Stimulated activated memory B cell treated with anti-CD40 and anti-IgM and Interleukin-4, amounts not matched to agents 10 μg/mL and 1 μg/mL and 100 μg/mL, for 72 hours (primary cell): ENCODE measurements at regions not wholly inside any gene's neighbourhood (a gene's known extent, or its start where the extent isn't known, plus 50 kb on each side); places are given as distances from the start of the nearest gene placed in this dataset.
"Not testable (repeated sequence)": the region's sequence is repeated elsewhere in the genome, so short reads cannot be mapped to it uniquely, and the experiment has no call there.

Source experiments
- ATAC-seq: fragments of 150-1000 bp; cut with Tn5 transposase; 2 replicates; pipeline ENCODE4 v1.10.0; 2021
- H3K27ac Mint-ChIP-seq: one replicate; pipeline ENCODE4 v1.8.0; 2022; ENCODE audit warnings: mild to moderate bottlenecking, mixed read lengths
- H3K27me3 Mint-ChIP-seq: one replicate; pipeline ENCODE4 v1.8.0; 2022; ENCODE audit warnings: mixed read lengths
- H3K36me3 Mint-ChIP-seq: one replicate; pipeline ENCODE4 v1.8.0; 2022; ENCODE audit warnings: mixed read lengths
- H3K4me1 Mint-ChIP-seq: one replicate; pipeline ENCODE4 v1.8.0; 2022; ENCODE audit warnings: mixed read lengths
- H3K4me3 Mint-ChIP-seq: one replicate; pipeline ENCODE4 v1.8.0; 2022; ENCODE audit warnings: mild to moderate bottlenecking, moderate library complexity, mixed read lengths
- H3K9me3 Mint-ChIP-seq: one replicate; pipeline ENCODE4 v1.8.0; 2022; ENCODE audit warnings: mixed read lengths

DNA sequence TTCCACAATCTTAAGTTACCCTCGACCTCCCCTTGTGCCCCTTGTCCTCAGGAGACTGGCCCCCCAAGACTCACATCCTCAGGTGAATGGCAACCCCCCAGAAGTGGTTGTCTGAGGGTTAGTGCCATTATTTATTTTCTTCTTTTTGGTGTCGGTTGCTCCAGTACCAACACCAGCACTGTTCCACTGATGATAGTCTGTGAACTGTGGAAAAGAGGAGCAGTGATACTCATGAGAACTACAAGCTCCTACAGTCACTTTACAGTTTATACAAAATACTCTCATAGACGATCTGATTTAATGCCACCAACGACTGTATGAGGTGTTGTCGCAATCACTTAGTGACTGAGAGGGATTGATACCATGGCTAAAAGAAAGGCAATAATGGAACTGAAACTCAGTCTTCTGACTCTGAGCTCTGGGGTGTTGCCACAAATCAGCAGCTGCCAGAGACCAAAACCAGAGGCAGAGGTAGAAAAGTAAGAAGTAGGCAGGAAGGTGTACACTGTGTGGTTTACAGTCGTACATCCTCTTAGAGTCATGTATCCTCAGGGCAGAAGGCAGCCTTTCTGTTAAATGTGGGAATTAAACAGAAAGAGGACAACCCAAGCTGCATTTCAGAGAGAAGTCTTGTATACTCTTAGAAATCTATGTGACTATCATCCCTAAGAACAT, 90.8 kb upstream of the ADCY2 start:
- H3K4me3 Mint-ChIP-seq, H3K9me3 Mint-ChIP-seq, H3K36me3 Mint-ChIP-seq, ATAC-seq, H3K27ac Mint-ChIP-seq, H3K27me3 Mint-ChIP-seq, H3K4me1 Mint-ChIP-seq: not testable (repeated sequence)

- H3K27ac Mint-ChIP-seq, H3K36me3 Mint-ChIP-seq, H3K4me3 Mint-ChIP-seq, H3K9me3 Mint-ChIP-seq, H3K4me1 Mint-ChIP-seq, H3K27me3 Mint-ChIP-seq: not testable (repeated sequence)
- peak; percentile 31 for ATAC-seq
Measured at GRCh38 chr5:7306556-7306955, 89.4 kb upstream of the ADCY2 start.

DNA sequence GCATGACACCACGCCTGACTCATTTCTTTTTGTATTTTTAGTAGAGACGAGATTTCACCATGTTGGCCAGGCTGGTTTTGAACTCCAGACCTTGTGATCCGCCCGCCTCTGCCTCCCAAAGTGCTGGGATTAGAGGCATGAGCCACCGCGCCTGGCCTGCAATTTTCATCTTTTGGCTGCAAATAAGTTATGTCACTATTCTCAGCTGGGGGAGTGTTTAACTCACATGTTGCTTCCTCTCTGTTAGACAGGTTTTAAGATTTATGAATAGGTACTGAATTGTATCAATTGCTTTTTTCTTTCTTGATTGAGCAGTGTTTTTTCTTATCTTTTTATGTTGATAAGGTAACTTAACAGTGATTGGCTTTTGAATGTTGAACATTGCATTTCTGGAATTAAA, 88.2 kb upstream of the ADCY2 start:
- H3K4me3 Mint-ChIP-seq, H3K27ac Mint-ChIP-seq, H3K27me3 Mint-ChIP-seq, H3K4me1 Mint-ChIP-seq, H3K36me3 Mint-ChIP-seq, ATAC-seq, H3K9me3 Mint-ChIP-seq: not testable (repeated sequence)

- not testable (repeated sequence) for H3K36me3 Mint-ChIP-seq, ATAC-seq, H3K4me3 Mint-ChIP-seq, H3K27ac Mint-ChIP-seq, H3K9me3 Mint-ChIP-seq, H3K27me3 Mint-ChIP-seq, H3K4me1 Mint-ChIP-seq
Measured at GRCh38 chr5:7309715-7310114, 86.2 kb upstream of the ADCY2 start.

GRCh38 chr5:7310656-7311055, 85.3 kb upstream of the ADCY2 start:
- H3K36me3 Mint-ChIP-seq, H3K27me3 Mint-ChIP-seq, H3K27ac Mint-ChIP-seq, H3K4me3 Mint-ChIP-seq, H3K9me3 Mint-ChIP-seq, ATAC-seq, H3K4me1 Mint-ChIP-seq: not testable (repeated sequence)

GRCh38 chr5:7315118-7315517, 80.8 kb upstream of the ADCY2 start:
- no peaks in the 10 kb centered on the region for H3K4me1 Mint-ChIP-seq
- no peaks in the 10 kb centered on the region for H3K27me3 Mint-ChIP-seq
- H3K27ac Mint-ChIP-seq = no peak overlapping the region
- peaks cover 5% of the 10 kb centered on the region for H3K9me3 Mint-ChIP-seq
- H3K4me3 Mint-ChIP-seq = no peak overlapping the region
- no peak for ATAC-seq
- H3K36me3 Mint-ChIP-seq = no peaks in the 10 kb centered on the region

DNA sequence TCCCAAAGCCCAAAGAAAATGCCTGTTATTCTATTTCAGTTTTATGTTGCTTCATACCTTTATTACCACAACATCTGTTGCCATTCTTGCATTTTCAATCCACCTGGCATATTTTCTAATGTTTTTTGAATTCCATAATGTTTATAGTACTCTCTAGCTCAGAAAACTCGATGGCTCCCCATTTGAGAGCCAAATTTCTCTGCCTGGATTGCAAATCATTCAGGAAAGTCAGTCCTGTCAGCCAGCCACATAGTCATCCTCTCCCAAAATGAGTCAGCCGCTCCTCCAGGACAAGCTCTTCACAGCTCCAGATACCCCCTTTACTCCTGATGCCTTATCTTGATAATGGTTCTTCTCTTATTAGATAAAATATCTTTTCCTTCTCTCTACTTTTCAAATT, 78.2 kb upstream of the ADCY2 start:
- Mint-ChIP-seq H3K4me3 (no peak overlapping the region), H3K27me3 (no peaks in the 10 kb centered on the region), H3K27ac (no peak overlapping the region), H3K36me3 (no peaks in the 10 kb centered on the region), H3K9me3 (peaks cover 5% of the 10 kb centered on the region), H3K4me1 (no peaks in the 10 kb centered on the region)
- ATAC-seq = no peak

DNA sequence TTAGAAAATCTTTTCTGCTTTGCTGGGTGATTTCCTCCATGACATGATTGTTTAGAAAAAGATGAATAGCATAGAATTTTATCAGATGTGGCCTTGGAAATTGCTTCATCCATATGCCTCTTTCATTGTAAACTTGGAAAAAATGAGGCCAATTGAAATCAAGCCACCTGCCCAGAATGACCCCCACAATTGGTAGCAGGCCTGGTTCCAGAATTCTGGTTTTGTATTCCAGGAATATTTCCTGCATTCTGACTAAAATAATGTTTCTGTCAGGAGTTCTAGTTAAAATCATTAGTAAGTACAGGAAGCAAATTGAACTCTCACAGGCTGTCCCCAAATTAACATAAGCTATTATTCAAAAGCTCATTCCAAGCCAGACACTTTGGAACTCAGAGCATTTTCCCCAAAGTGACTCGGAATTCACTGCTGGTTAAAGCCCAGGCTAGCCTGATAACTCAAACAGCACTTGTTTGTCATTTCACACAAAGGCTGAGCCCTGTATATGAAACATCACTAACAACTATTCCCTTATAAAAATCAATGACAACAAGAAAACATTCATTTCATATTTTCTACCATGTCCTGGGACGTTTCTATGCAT, 75.1 kb upstream of the ADCY2 start:
- Mint-ChIP-seq H3K4me1 (no peaks in the 10 kb centered on the region), H3K27ac (no peak overlapping the region), H3K36me3 (no peaks in the 10 kb centered on the region), H3K9me3 (peaks cover under 1% of the 10 kb centered on the region), H3K27me3 (no peaks in the 10 kb centered on the region), H3K4me3 (no peak overlapping the region)
- no peak for ATAC-seq

DNA sequence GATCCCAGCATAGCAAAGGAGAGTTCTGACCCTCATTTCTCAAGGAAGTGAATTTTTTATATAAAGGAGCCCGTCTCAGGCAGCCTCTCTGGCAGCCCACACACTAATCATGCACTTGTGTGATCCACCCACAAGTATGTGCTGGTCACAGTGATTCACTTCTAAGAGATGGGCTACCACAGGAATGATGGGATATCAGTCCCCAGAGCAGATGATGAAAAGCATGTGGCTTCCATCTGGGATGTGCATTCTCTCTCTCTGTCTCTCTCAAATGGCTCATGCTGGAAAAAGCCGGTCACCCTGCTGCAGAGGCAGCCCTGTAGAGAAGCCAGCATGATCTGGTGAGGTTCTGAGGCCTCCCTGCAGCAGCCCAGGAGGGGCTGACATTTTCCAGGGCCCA, 74.2 kb upstream of the ADCY2 start:
- no peaks in the 10 kb centered on the region for H3K9me3 Mint-ChIP-seq
- no peaks in the 10 kb centered on the region for H3K36me3 Mint-ChIP-seq
- H3K27ac Mint-ChIP-seq = no peak overlapping the region
- no peaks in the 10 kb centered on the region for H3K27me3 Mint-ChIP-seq
- H3K4me3 Mint-ChIP-seq = no peak overlapping the region
- no peak for ATAC-seq
- H3K4me1 Mint-ChIP-seq = no peaks in the 10 kb centered on the region

DNA sequence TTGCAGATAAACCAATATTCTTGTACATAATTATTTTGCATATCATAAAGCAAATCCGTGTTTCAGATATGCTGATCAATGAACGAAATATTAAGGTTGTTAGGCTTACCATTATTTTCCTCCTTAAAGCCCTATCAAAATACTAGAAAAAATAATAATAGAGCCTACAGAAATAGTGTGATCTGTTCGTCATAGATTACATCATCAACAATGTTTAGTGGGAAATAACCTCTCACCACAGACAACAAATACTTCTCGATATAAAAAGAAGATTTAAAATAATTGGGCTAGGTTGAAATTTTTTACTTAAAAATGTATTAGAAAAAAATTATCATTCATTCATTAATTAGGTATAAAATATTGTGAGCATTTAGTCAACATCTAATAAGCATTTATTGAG, 71.0 kb upstream of the ADCY2 start:
- Mint-ChIP-seq H3K27ac (no peak overlapping the region), H3K9me3 (no peaks in the 10 kb centered on the region), H3K36me3 (no peaks in the 10 kb centered on the region), H3K4me1 (no peaks in the 10 kb centered on the region), H3K4me3 (no peak overlapping the region), H3K27me3 (no peaks in the 10 kb centered on the region)
- no peak for ATAC-seq

- no peaks in the 10 kb centered on the region for H3K9me3 Mint-ChIP-seq
- H3K4me1 Mint-ChIP-seq = no peaks in the 10 kb centered on the region
- H3K27ac Mint-ChIP-seq = no peak overlapping the region
- no peaks in the 10 kb centered on the region for H3K27me3 Mint-ChIP-seq
- no peaks in the 10 kb centered on the region for H3K36me3 Mint-ChIP-seq
- no peak overlapping the region for H3K4me3 Mint-ChIP-seq
- no peak for ATAC-seq
Measured at GRCh38 chr5:7325975-7326913, 69.7 kb upstream of the ADCY2 start.

DNA sequence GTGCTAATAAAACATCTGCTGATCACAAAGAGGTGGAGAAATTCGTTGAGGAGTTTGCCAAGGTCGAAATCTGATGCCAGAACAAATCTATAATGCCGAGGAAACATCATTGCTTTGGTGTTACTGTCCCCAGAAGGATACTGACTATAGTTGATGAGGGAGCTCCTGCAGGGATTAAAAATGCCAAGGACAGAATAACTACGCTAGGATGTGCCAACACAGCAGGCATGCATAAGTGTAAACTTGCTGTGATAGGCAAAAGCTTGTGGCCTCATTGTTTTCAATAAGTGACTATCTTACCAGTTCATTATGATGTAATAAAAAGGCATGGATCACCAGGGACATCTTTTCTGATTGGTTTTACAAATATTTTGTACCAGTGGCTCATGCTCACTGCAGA, 66.8 kb upstream of the ADCY2 start:
- H3K4me3 Mint-ChIP-seq = no peak overlapping the region
- no peaks in the 10 kb centered on the region for H3K36me3 Mint-ChIP-seq
- no peak overlapping the region for H3K27ac Mint-ChIP-seq
- no peaks in the 10 kb centered on the region for H3K4me1 Mint-ChIP-seq
- H3K9me3 Mint-ChIP-seq = peaks cover 4% of the 10 kb centered on the region
- no peak for ATAC-seq
- no peaks in the 10 kb centered on the region for H3K27me3 Mint-ChIP-seq

DNA sequence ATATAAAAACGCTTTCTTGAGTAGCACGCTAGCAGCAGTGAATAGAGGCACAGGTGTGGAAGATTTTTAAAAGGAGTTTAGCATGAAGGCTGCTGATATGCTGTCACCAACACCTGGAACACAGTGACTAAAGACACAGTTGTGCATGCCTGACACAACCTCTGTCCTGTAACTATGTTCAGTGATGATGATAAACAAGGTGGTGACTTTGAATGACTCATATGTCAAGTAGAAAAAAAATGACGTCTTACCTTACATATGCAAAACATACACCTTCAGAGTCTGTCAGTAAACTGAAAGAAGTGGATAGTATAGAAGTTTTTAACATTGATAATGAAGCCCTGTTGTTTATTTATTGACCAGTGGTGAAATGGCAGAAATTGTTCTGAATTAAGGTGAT, 66.2 kb upstream of the ADCY2 start:
- no peak overlapping the region for H3K4me3 Mint-ChIP-seq
- no peaks in the 10 kb centered on the region for H3K36me3 Mint-ChIP-seq
- ATAC-seq = no peak
- no peak overlapping the region for H3K27ac Mint-ChIP-seq
- H3K4me1 Mint-ChIP-seq = no peaks in the 10 kb centered on the region
- peaks cover 4% of the 10 kb centered on the region for H3K9me3 Mint-ChIP-seq
- H3K27me3 Mint-ChIP-seq = no peaks in the 10 kb centered on the region

GRCh38 chr5:7330256-7330655, 65.7 kb upstream of the ADCY2 start:
- H3K27me3 Mint-ChIP-seq = no peaks in the 10 kb centered on the region
- no peak overlapping the region for H3K4me3 Mint-ChIP-seq
- ATAC-seq = no peak
- no peaks in the 10 kb centered on the region for H3K36me3 Mint-ChIP-seq
- no peak overlapping the region for H3K27ac Mint-ChIP-seq
- no peaks in the 10 kb centered on the region for H3K4me1 Mint-ChIP-seq
- peaks cover 4% of the 10 kb centered on the region for H3K9me3 Mint-ChIP-seq

- H3K4me1 Mint-ChIP-seq = no peaks in the 10 kb centered on the region
- H3K36me3 Mint-ChIP-seq = no peaks in the 10 kb centered on the region
- no peaks in the 10 kb centered on the region for H3K27me3 Mint-ChIP-seq
- no peak for ATAC-seq
- no peak overlapping the region for H3K27ac Mint-ChIP-seq
- H3K4me3 Mint-ChIP-seq = no peak overlapping the region
- peaks cover 4% of the 10 kb centered on the region for H3K9me3 Mint-ChIP-seq
Measured at GRCh38 chr5:7331131-7331530, 64.8 kb upstream of the ADCY2 start.
